ENCODE measurements at regions not wholly inside any gene's neighbourhood (a gene's known extent, or its start where the extent isn't known, plus 50 kb on each side); places are given as distances from the start of the nearest gene placed in this dataset.

- TF ChIP-seq CTCF (conservative IDR thresholded peaks at IDR 0.05 in 1 of 2, IDR thresholded peaks at IDR 0.05 in 1 of 2; ENCODE audit: low read depth in 1 of 2, low read length in 2 of 2) (no peak), EZH2 (IDR thresholded peaks at IDR 0.05; ENCODE audit: low read length, missing control alignments) (no peak)
Measured at GRCh38 chr12:19761463-19761862, 322.2 kb downstream of the AEBP2 start.

Data from fibroblast of lung (primary cell).